Suprapubic skin (tissue), 3 donors: ENCODE measurements at regions not wholly inside any gene's neighbourhood (a gene's known extent, or its start where the extent isn't known, plus 50 kb on each side); places are given as distances from the start of the nearest gene placed in this dataset.

Experiments
- CTCF ChIP-seq, 2 donors: fragments of 200-600 bp in 1 of 2; fragments of 450-650 bp in 1 of 2; sonication (generic) in 1 of 2; IDR thresholded peaks; one replicate each; pipeline ENCODE4 v1.5.1; 2016 to 2019; ENCODE audit warnings: antibody characterized with exemption in 2 of 2, mild to moderate bottlenecking in 1 of 2, moderate library complexity in 1 of 2
- POLR2AphosphoS5 ChIP-seq, 3 donors: sonication (generic); formaldehyde crosslinking; IDR thresholded peaks; one replicate each; pipeline ENCODE4 v1.6.1; 2017; ENCODE audit warnings: antibody characterized with exemption in 3 of 3

- TF ChIP-seq CTCF (IDR thresholded peaks at IDR 0.05), result no peak
- TF ChIP-seq POLR2AphosphoS5 (IDR thresholded peaks at IDR 0.05), result no peak
These were observed 470.2 kb upstream of the ADGRL2 start for GRCh38 chr1:81330521-81330920.
